ENCODE measurements at regions not wholly inside any gene's neighbourhood (a gene's known extent, or its start where the extent isn't known, plus 50 kb on each side); places are given as distances from the start of the nearest gene placed in this dataset.

GRCh38 chr5:74152136-74152535 lies 488.4 kb downstream of the ENC1 start:
- TF ChIP-seq TAF1 (IDR thresholded peaks at IDR 0.05; ENCODE audit: low read depth, low read length) (no peak), POU2F2 (IDR thresholded peaks at IDR 0.05; ENCODE audit: low read depth, low read length) (no peak), POLR2A (IDR thresholded peaks at IDR 0.05; ENCODE audit: low read depth, low read length) (no peak), POLR2AphosphoS5 (IDR thresholded peaks at IDR 0.05; ENCODE audit: low read depth, low read length) (no peak), PAX5 (IDR thresholded peaks at IDR 0.05; ENCODE audit: insufficient read depth, low read length, severe bottlenecking) (no peak), SPI1 (IDR thresholded peaks at IDR 0.05; ENCODE audit: low read depth, low read length) (no peak)
- no peak for DNase-seq (ENCODE audit: insufficient read length, low spot score)
- FAIRE-seq: no peak

GRCh38 chr5:74149395-74149794 lies 491.1 kb downstream of the ENC1 start:
- no peak for TF ChIP-seq POLR2AphosphoS5 (IDR thresholded peaks at IDR 0.05; ENCODE audit: low read depth, low read length)
- no peak for FAIRE-seq
- DNase-seq (ENCODE audit: insufficient read length, low spot score): no peak

- DNase-seq (ENCODE audit: insufficient read length, low spot score): no peak
- FAIRE-seq: no peak
- TF ChIP-seq POU2F2 (IDR thresholded peaks at IDR 0.05; ENCODE audit: low read depth, low read length) (no peak), POLR2AphosphoS5 (IDR thresholded peaks at IDR 0.05; ENCODE audit: low read depth, low read length) (no peak)
Measured at GRCh38 chr5:74148321-74148720, 492.2 kb downstream of the ENC1 start.

GRCh38 chr5:74146796-74147195 lies 493.7 kb downstream of the ENC1 start:
- DNase-seq (ENCODE audit: insufficient read length, low spot score) (no peak), FAIRE-seq (no peak)
- TF ChIP-seq POU2F2 (IDR thresholded peaks at IDR 0.05; ENCODE audit: low read depth, low read length): no peak
- no peak for TF ChIP-seq TAF1 (IDR thresholded peaks at IDR 0.05; ENCODE audit: low read depth, low read length)
- TF ChIP-seq POLR2AphosphoS5 (IDR thresholded peaks at IDR 0.05; ENCODE audit: low read depth, low read length): no peak
- no peak for TF ChIP-seq SPI1 (IDR thresholded peaks at IDR 0.05; ENCODE audit: low read depth, low read length)
- TF ChIP-seq POLR2A (IDR thresholded peaks at IDR 0.05; ENCODE audit: low read depth, low read length): no peak
- TF ChIP-seq PAX5 (IDR thresholded peaks at IDR 0.05; ENCODE audit: insufficient read depth, low read length, severe bottlenecking): no peak

GRCh38 chr5:74145951-74146350 lies 494.6 kb downstream of the ENC1 start:
- DNase-seq (ENCODE audit: insufficient read length, low spot score) (no peak), FAIRE-seq (no peak)
- TF ChIP-seq SPI1 (IDR thresholded peaks at IDR 0.05; ENCODE audit: low read depth, low read length) (no peak), TAF1 (IDR thresholded peaks at IDR 0.05; ENCODE audit: low read depth, low read length) (no peak), POLR2AphosphoS5 (IDR thresholded peaks at IDR 0.05; ENCODE audit: low read depth, low read length) (no peak), PAX5 (IDR thresholded peaks at IDR 0.05; ENCODE audit: insufficient read depth, low read length, severe bottlenecking) (no peak), POU2F2 (IDR thresholded peaks at IDR 0.05; ENCODE audit: low read depth, low read length) (no peak), POLR2A (IDR thresholded peaks at IDR 0.05; ENCODE audit: low read depth, low read length) (no peak)

GRCh38 chr5:74143721-74144330 lies 496.7 kb downstream of the ENC1 start:
- no peak for TF ChIP-seq POU2F2 (IDR thresholded peaks at IDR 0.05; ENCODE audit: low read depth, low read length)
- TF ChIP-seq PAX5 (IDR thresholded peaks at IDR 0.05; ENCODE audit: insufficient read depth, low read length, severe bottlenecking): no peak
- no peak for TF ChIP-seq SPI1 (IDR thresholded peaks at IDR 0.05; ENCODE audit: low read depth, low read length)
- no peak for TF ChIP-seq POLR2A (IDR thresholded peaks at IDR 0.05; ENCODE audit: low read depth, low read length)
- TF ChIP-seq TAF1 (IDR thresholded peaks at IDR 0.05; ENCODE audit: low read depth, low read length): no peak
- no peak for TF ChIP-seq POLR2AphosphoS5 (IDR thresholded peaks at IDR 0.05; ENCODE audit: low read depth, low read length)
- FAIRE-seq: no peak
- DNase-seq (ENCODE audit: insufficient read length, low spot score): no peak

GRCh38 chr5:74143151-74143550 lies 497.4 kb downstream of the ENC1 start:
- FAIRE-seq: no peak
- no peak for TF ChIP-seq SPI1 (IDR thresholded peaks at IDR 0.05; ENCODE audit: low read depth, low read length)
- TF ChIP-seq TAF1 (IDR thresholded peaks at IDR 0.05; ENCODE audit: low read depth, low read length): no peak
- DNase-seq (ENCODE audit: insufficient read length, low spot score): no peak

- DNase-seq (ENCODE audit: insufficient read length, low spot score) (no peak), FAIRE-seq (no peak)
- TF ChIP-seq TAF1 (IDR thresholded peaks at IDR 0.05; ENCODE audit: low read depth, low read length) (no peak), POLR2A (IDR thresholded peaks at IDR 0.05; ENCODE audit: low read depth, low read length) (no peak), PAX5 (IDR thresholded peaks at IDR 0.05; ENCODE audit: insufficient read depth, low read length, severe bottlenecking) (no peak), POU2F2 (IDR thresholded peaks at IDR 0.05; ENCODE audit: low read depth, low read length) (no peak), POLR2AphosphoS5 (IDR thresholded peaks at IDR 0.05; ENCODE audit: low read depth, low read length) (no peak), SPI1 (IDR thresholded peaks at IDR 0.05; ENCODE audit: low read depth, low read length) (no peak)
Measured at GRCh38 chr5:74141053-74141452, 499.5 kb downstream of the ENC1 start.

GRCh38 chr5:74140409-74140808 lies 500.1 kb downstream of the ENC1 start:
- FAIRE-seq (no peak), DNase-seq (ENCODE audit: insufficient read length, low spot score) (no peak)
- TF ChIP-seq POU2F2 (IDR thresholded peaks at IDR 0.05; ENCODE audit: low read depth, low read length) (no peak), SPI1 (IDR thresholded peaks at IDR 0.05; ENCODE audit: low read depth, low read length) (no peak), POLR2A (IDR thresholded peaks at IDR 0.05; ENCODE audit: low read depth, low read length) (no peak), PAX5 (IDR thresholded peaks at IDR 0.05; ENCODE audit: insufficient read depth, low read length, severe bottlenecking) (no peak), POLR2AphosphoS5 (IDR thresholded peaks at IDR 0.05; ENCODE audit: low read depth, low read length) (no peak), TAF1 (IDR thresholded peaks at IDR 0.05; ENCODE audit: low read depth, low read length) (no peak)

- no peak for FAIRE-seq
- TF ChIP-seq SPI1 (IDR thresholded peaks at IDR 0.05; ENCODE audit: low read depth, low read length) (no peak), POLR2A (IDR thresholded peaks at IDR 0.05; ENCODE audit: low read depth, low read length) (no peak)
- DNase-seq (ENCODE audit: insufficient read length, low spot score): no peak
Measured at GRCh38 chr5:74139589-74139988, 500.9 kb downstream of the ENC1 start.

GRCh38 chr5:74138721-74139120 lies 501.8 kb downstream of the ENC1 start:
- no peak for DNase-seq (ENCODE audit: insufficient read length, low spot score)
- TF ChIP-seq POLR2A (IDR thresholded peaks at IDR 0.05; ENCODE audit: low read depth, low read length) (no peak), TAF1 (IDR thresholded peaks at IDR 0.05; ENCODE audit: low read depth, low read length) (no peak)
- FAIRE-seq: no peak

Data from GM12891 (cell line).